ENCODE measurements at regions not wholly inside any gene's neighbourhood (a gene's known extent, or its start where the extent isn't known, plus 50 kb on each side); places are given as distances from the start of the nearest gene placed in this dataset.

GRCh38 chr2:35081001-35081621 lies 1274.5 kb upstream of the CRIM1 start:
- Histone ChIP-seq H3K4me3 (ENCODE audit: low read depth, low read length) (no peak overlapping the region), H3K4me1 (ENCODE audit: control insufficient read depth, insufficient read depth, low read length, unreplicated experiment) (no peaks in the 10 kb centered on the region), H3K27ac (ENCODE audit: low read depth, low read length) (no peak overlapping the region), H2AFZ (ENCODE audit: low read length, unreplicated experiment) (no peak overlapping the region), H3K79me2 (ENCODE audit: control insufficient read depth, insufficient read depth, low read length, unreplicated experiment) (no peaks in the 10 kb centered on the region), H3K27me3 (ENCODE audit: insufficient read depth, low read length) (no peaks in the 10 kb centered on the region), H3K36me3 (ENCODE audit: insufficient read depth, low read length) (no peaks in the 10 kb centered on the region)

- no peak overlapping the region for H2AFZ ChIP-seq (ENCODE audit: low read length, unreplicated experiment)
- H3K79me2 ChIP-seq (ENCODE audit: control insufficient read depth, insufficient read depth, low read length, unreplicated experiment), result no peaks in the 10 kb centered on the region
- H3K36me3 ChIP-seq (ENCODE audit: insufficient read depth, low read length), result no peaks in the 10 kb centered on the region
- no peak overlapping the region for H3K4me3 ChIP-seq (ENCODE audit: low read depth, low read length)
- H3K4me1 ChIP-seq (ENCODE audit: control insufficient read depth, insufficient read depth, low read length, unreplicated experiment), result no peaks in the 10 kb centered on the region
- no peaks in the 10 kb centered on the region for H3K27me3 ChIP-seq (ENCODE audit: insufficient read depth, low read length)
- no peak overlapping the region for H3K27ac ChIP-seq (ENCODE audit: low read depth, low read length)
Observed at GRCh38 chr2:35080231-35080910, 1275.2 kb upstream of the CRIM1 start.

- Histone ChIP-seq H3K79me2 (ENCODE audit: control insufficient read depth, insufficient read depth, low read length, unreplicated experiment) (no peaks in the 10 kb centered on the region), H3K27me3 (ENCODE audit: insufficient read depth, low read length) (no peaks in the 10 kb centered on the region), H2AFZ (ENCODE audit: low read length, unreplicated experiment) (no peak overlapping the region), H3K27ac (ENCODE audit: low read depth, low read length) (no peak overlapping the region), H3K4me1 (ENCODE audit: control insufficient read depth, insufficient read depth, low read length, unreplicated experiment) (no peaks in the 10 kb centered on the region), H3K36me3 (ENCODE audit: insufficient read depth, low read length) (no peaks in the 10 kb centered on the region), H3K4me3 (ENCODE audit: low read depth, low read length) (no peak overlapping the region)
Observed at GRCh38 chr2:35067420-35067819, 1288.2 kb upstream of the CRIM1 start.

DNA sequence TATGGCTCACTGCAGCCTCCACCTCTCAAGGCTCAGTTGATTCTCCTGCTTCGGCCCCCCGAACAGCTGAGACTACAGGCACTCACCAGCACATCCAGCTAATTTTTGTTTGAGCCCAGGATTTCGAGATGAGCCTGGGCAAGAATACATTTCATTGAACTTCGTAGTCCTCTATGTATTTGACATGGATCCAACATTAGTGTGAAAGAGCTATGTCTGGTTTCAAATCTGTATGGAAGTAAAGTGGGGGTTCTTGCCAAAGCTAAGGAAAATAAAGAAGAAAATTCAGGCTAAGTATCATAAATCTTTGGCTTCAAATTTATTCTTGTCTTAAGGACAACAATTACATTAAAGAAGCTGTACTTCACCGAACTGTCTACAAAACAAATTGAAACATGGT lies 1291.7 kb upstream of the CRIM1 start:
- Histone ChIP-seq H3K79me2 (ENCODE audit: control insufficient read depth, insufficient read depth, low read length, unreplicated experiment) (no peaks in the 10 kb centered on the region), H3K27me3 (ENCODE audit: insufficient read depth, low read length) (no peaks in the 10 kb centered on the region), H2AFZ (ENCODE audit: low read length, unreplicated experiment) (no peak overlapping the region), H3K27ac (ENCODE audit: low read depth, low read length) (no peak overlapping the region), H3K36me3 (ENCODE audit: insufficient read depth, low read length) (no peaks in the 10 kb centered on the region), H3K4me1 (ENCODE audit: control insufficient read depth, insufficient read depth, low read length, unreplicated experiment) (no peaks in the 10 kb centered on the region), H3K4me3 (ENCODE audit: low read depth, low read length) (no peak overlapping the region)

DNA sequence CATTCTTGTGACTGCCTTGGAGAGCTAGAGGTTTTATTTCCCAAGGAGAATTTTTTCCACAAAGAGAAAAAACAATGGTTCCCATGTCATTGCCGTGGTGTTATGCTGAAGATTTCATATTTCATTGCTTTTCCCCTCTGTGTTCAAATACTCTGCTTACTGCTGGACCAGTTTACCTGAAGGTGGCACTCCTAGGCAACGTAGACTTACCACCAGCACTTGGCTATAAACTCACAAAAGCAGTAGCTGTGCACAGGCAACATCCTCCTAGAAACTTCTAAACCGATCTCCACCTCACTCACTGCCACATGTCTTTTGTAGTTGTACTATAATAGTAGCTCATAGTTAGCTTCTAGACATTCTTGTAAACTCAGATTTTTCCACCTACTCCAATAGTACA lies 1319.7 kb upstream of the CRIM1 start:
- H2AFZ ChIP-seq (ENCODE audit: low read length, unreplicated experiment), result no peak overlapping the region
- H3K27me3 ChIP-seq (ENCODE audit: insufficient read depth, low read length), result no peaks in the 10 kb centered on the region
- no peaks in the 10 kb centered on the region for H3K79me2 ChIP-seq (ENCODE audit: control insufficient read depth, insufficient read depth, low read length, unreplicated experiment)
- H3K36me3 ChIP-seq (ENCODE audit: insufficient read depth, low read length), result no peaks in the 10 kb centered on the region
- no peak overlapping the region for H3K4me3 ChIP-seq (ENCODE audit: low read depth, low read length)
- no peak overlapping the region for H3K27ac ChIP-seq (ENCODE audit: low read depth, low read length)
- no peaks in the 10 kb centered on the region for H3K4me1 ChIP-seq (ENCODE audit: control insufficient read depth, insufficient read depth, low read length, unreplicated experiment)

DNA sequence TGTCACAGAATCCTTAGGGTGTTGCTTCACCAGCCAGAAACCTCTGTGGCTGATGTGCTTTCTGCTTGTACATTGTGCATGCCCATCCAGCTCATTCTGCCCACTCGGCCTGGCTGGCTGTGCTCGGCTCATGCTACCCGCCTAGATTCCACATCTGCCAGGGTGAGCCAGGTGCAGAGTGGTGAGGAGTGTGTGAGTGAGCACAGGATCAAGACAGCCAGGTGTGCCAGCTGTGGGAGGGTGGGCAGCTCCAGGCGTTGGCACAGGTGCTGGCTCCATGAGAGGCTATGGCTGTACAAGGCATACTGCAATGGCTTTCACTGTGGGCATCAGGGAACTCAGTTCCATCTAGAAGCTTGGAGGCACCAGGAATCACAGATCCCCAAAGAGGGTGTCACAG lies 1321.8 kb upstream of the CRIM1 start:
- Histone ChIP-seq H3K4me1 (ENCODE audit: control insufficient read depth, insufficient read depth, low read length, unreplicated experiment) (no peaks in the 10 kb centered on the region), H3K27ac (ENCODE audit: low read depth, low read length) (no peak overlapping the region), H2AFZ (ENCODE audit: low read length, unreplicated experiment) (no peak overlapping the region), H3K27me3 (ENCODE audit: insufficient read depth, low read length) (no peaks in the 10 kb centered on the region), H3K4me3 (ENCODE audit: low read depth, low read length) (no peak overlapping the region), H3K36me3 (ENCODE audit: insufficient read depth, low read length) (no peaks in the 10 kb centered on the region), H3K79me2 (ENCODE audit: control insufficient read depth, insufficient read depth, low read length, unreplicated experiment) (no peaks in the 10 kb centered on the region)

DNA sequence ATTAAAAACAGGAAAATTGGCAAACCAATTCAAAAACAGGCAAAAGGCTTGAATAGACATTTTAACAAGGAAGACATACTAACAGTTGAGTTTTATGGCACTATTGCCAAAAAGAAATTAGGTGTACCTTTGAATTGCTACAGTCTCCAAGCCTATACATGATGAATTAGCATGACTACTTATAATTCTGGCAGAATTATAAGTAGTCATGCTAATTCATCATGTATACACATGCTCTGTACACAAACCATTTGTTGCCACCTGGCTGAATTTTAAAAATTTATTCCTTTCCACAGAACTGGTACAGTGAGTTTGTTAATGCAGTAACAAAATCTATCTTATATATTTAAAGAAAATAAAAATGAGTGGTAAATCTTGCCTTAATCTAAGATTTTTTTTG lies 1332.0 kb upstream of the CRIM1 start:
- no peaks in the 10 kb centered on the region for H3K36me3 ChIP-seq (ENCODE audit: insufficient read depth, low read length)
- H3K4me3 ChIP-seq (ENCODE audit: low read depth, low read length), result no peak overlapping the region
- H3K27ac ChIP-seq (ENCODE audit: low read depth, low read length), result no peak overlapping the region
- no peaks in the 10 kb centered on the region for H3K27me3 ChIP-seq (ENCODE audit: insufficient read depth, low read length)
- no peaks in the 10 kb centered on the region for H3K79me2 ChIP-seq (ENCODE audit: control insufficient read depth, insufficient read depth, low read length, unreplicated experiment)
- no peak overlapping the region for H2AFZ ChIP-seq (ENCODE audit: low read length, unreplicated experiment)
- no peaks in the 10 kb centered on the region for H3K4me1 ChIP-seq (ENCODE audit: control insufficient read depth, insufficient read depth, low read length, unreplicated experiment)

DNA sequence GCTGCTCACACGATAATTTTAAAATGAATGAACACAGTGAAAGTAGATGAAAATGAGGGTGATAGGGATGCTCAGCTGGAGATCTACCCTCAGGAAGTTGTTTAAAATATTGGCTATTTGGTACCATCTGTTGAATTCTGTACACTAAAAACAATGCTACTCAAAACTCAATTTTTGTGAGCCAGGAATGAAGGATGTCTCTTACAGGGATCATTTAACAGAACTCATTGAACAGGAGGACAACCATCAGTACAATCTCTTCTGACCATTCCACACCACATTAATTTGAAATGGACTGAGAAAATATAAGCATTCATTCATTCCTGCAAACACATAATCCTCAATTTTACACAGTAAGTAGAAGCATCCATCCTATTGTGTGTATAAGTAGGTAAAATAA lies 1355.1 kb upstream of the CRIM1 start:
- Histone ChIP-seq H3K27me3 (ENCODE audit: insufficient read depth, low read length) (no peaks in the 10 kb centered on the region), H3K36me3 (ENCODE audit: insufficient read depth, low read length) (no peaks in the 10 kb centered on the region), H3K79me2 (ENCODE audit: control insufficient read depth, insufficient read depth, low read length, unreplicated experiment) (no peaks in the 10 kb centered on the region), H3K4me3 (ENCODE audit: low read depth, low read length) (no peak overlapping the region), H3K4me1 (ENCODE audit: control insufficient read depth, insufficient read depth, low read length, unreplicated experiment) (no peaks in the 10 kb centered on the region), H3K27ac (ENCODE audit: low read depth, low read length) (no peak overlapping the region), H2AFZ (ENCODE audit: low read length, unreplicated experiment) (no peak overlapping the region)

DNA sequence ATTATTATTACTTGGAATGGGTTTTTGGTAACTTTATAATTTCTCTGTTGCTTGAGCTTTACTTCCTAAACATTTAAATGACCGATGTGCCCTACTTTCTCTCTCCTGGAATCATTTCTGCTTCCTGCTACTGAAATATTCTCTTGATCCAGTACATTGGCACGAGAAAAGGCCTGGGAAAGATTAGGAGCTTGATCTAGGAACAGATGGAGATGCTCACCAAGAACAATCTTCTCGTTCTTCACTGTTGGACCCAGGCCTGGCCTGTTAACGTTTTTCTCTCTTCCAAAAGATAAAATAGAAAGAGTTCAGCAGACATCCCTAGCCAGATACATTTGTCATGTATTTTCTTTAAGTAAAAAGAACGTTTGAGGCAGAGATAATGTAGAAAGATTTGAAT lies 1356.8 kb upstream of the CRIM1 start:
- no peak overlapping the region for H3K4me3 ChIP-seq (ENCODE audit: low read depth, low read length)
- H3K36me3 ChIP-seq (ENCODE audit: insufficient read depth, low read length), result no peaks in the 10 kb centered on the region
- H3K79me2 ChIP-seq (ENCODE audit: control insufficient read depth, insufficient read depth, low read length, unreplicated experiment), result no peaks in the 10 kb centered on the region
- H2AFZ ChIP-seq (ENCODE audit: low read length, unreplicated experiment), result no peak overlapping the region
- H3K27me3 ChIP-seq (ENCODE audit: insufficient read depth, low read length), result no peaks in the 10 kb centered on the region
- H3K27ac ChIP-seq (ENCODE audit: low read depth, low read length), result no peak overlapping the region
- no peaks in the 10 kb centered on the region for H3K4me1 ChIP-seq (ENCODE audit: control insufficient read depth, insufficient read depth, low read length, unreplicated experiment)

DNA sequence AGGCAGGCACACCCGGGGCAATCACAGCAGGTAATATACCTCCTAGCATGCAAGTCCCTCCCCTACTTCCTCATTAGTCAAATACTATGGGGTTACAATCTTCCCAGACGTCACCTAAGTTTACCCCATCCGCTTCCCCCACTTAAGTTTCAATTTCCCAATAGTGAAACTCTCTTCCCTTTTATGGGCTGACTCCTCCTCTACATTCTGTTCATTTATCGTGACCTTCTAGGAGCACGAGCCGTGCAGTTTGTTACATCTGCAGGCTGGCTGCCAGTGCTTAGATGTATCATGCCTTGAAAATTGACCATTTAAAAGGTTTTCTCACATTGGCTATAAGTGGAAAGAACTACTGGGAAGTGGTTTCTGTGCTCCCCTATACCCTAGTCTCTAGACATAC lies 1357.8 kb upstream of the CRIM1 start:
- Histone ChIP-seq H2AFZ (ENCODE audit: low read length, unreplicated experiment) (no peak overlapping the region), H3K27me3 (ENCODE audit: insufficient read depth, low read length) (no peaks in the 10 kb centered on the region)

DNA sequence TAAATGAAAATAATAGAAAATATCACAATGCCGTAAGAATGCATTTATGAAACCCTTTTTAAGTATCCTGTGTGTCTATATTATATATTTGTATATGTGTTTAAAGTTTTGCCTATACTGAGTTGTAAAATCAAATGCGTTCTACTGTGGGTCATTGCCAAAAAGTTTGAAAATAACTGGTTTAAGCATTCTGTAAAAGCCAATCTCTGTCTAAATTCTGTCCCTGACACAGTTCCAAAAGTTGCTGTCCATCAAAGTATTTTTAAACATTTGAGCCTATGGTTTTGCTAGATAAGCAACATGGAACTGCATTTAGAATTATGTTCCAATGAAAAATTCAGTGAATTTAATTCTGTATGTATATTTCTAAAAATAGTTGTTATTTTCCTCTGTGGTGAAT lies 1360.4 kb upstream of the CRIM1 start:
- Histone ChIP-seq H3K4me1 (ENCODE audit: control insufficient read depth, insufficient read depth, low read length, unreplicated experiment) (no peaks in the 10 kb centered on the region), H2AFZ (ENCODE audit: low read length, unreplicated experiment) (no peak overlapping the region)

More for the DNA sequence above, 1357.8 kb upstream of the CRIM1 start:
- Histone ChIP-seq H3K4me1 (ENCODE audit: control insufficient read depth, insufficient read depth, low read length, unreplicated experiment) (no peaks in the 10 kb centered on the region), H3K36me3 (ENCODE audit: insufficient read depth, low read length) (no peaks in the 10 kb centered on the region), H3K79me2 (ENCODE audit: control insufficient read depth, insufficient read depth, low read length, unreplicated experiment) (no peaks in the 10 kb centered on the region), H3K4me3 (ENCODE audit: low read depth, low read length) (no peak overlapping the region), H3K27ac (ENCODE audit: low read depth, low read length) (no peak overlapping the region)

More for the DNA sequence above, 1360.4 kb upstream of the CRIM1 start:
- Histone ChIP-seq H3K27me3 (ENCODE audit: insufficient read depth, low read length) (no peaks in the 10 kb centered on the region), H3K4me3 (ENCODE audit: low read depth, low read length) (no peak overlapping the region), H3K79me2 (ENCODE audit: control insufficient read depth, insufficient read depth, low read length, unreplicated experiment) (no peaks in the 10 kb centered on the region), H3K27ac (ENCODE audit: low read depth, low read length) (no peak overlapping the region), H3K36me3 (ENCODE audit: insufficient read depth, low read length) (no peaks in the 10 kb centered on the region)
